PC-9 (cell line): ENCODE measurements at regions not wholly inside any gene's neighbourhood (a gene's known extent, or its start where the extent isn't known, plus 50 kb on each side); places are given as distances from the start of the nearest gene placed in this dataset.

ENCODE experiments used
- BruUV-seq: library from RNA; stranded (reverse); fragments of 400-500 nt; replicated peaks from 2 replicates; lab custom pipeline; 2021; lab: Mats Ljungman, UMichigan
- CTCF ChIA-PET: fragments of 300-600 bp; sonication (Branson Sonifier 250); formaldehyde crosslinking; loops from one replicate; lab custom pipeline; 2022; ENCODE audit warnings: antibody characterized with exemption; lab: Charles Lee
- POLR2A ChIA-PET: fragments of 300-600 bp; sonication (Branson Sonifier 250); formaldehyde crosslinking; loops from one replicate; lab custom pipeline; 2022; ENCODE audit warnings: antibody characterized with exemption; ENCODE audit not compliant: unreplicated experiment; lab: Charles Lee
- DNase-seq, 2 experiments: peaks; one replicate each; pipeline versions ENCODE4 v3.0.0 to v3.0.0-alpha.2; 2015 to 2022; ENCODE audit warnings: mixed read lengths in 1 of 2
- H2AFZ ChIP-seq: fragments of 200-600 bp; sonication (generic); 2 replicates; pipeline ENCODE4 v1.8.1; 2017; ENCODE audit warnings: antibody characterized with exemption
- H3F3A ChIP-seq: fragments of 200-600 bp; sonication (generic); 2 replicates; pipeline ENCODE4 v1.8.1; 2017; ENCODE audit warnings: antibody characterized with exemption, mild to moderate bottlenecking, low read depth; ENCODE audit not compliant: insufficient read depth
- H3K27ac ChIP-seq: fragments of 200-600 bp; sonication (generic); 2 replicates; pipeline ENCODE4 v1.6.1; 2016; ENCODE audit warnings: mixed run types
- H3K27me3 ChIP-seq: fragments of 200-600 bp; sonication (generic); 2 replicates; pipeline ENCODE4 v1.6.1; 2016; ENCODE audit warnings: low read depth, mixed run types; ENCODE audit not compliant: insufficient read depth
- H3K36me3 ChIP-seq: fragments of 200-600 bp; sonication (generic); 2 replicates; pipeline ENCODE4 v1.6.1; 2016; ENCODE audit warnings: low read depth, mixed run types
- H3K4me1 ChIP-seq: fragments of 200-600 bp; sonication (generic); replicated peaks from 2 replicates; pipeline ENCODE4 v1.6.1; 2016; ENCODE audit warnings: mixed run types; ENCODE audit not compliant: insufficient read depth
- H3K4me2 ChIP-seq: fragments of 200-600 bp; sonication (generic); 2 replicates; pipeline ENCODE4 v1.6.1; 2017; ENCODE audit warnings: mixed run types
- H3K4me3 ChIP-seq: fragments of 200-600 bp; sonication (generic); 2 replicates; pipeline ENCODE4 v1.6.1; 2016; ENCODE audit warnings: mixed run types
- H3K79me2 ChIP-seq: fragments of 200-600 bp; sonication (generic); 2 replicates; pipeline ENCODE4 v1.6.1; 2017; ENCODE audit warnings: low read depth, mixed run types
- H3K9me2 ChIP-seq: fragments of 200-600 bp; sonication (generic); 2 replicates; pipeline ENCODE4 v1.8.1; 2017; ENCODE audit warnings: mild to moderate bottlenecking; ENCODE audit not compliant: insufficient read depth
- H3K9me3 ChIP-seq: fragments of 200-600 bp; sonication (generic); 2 replicates; pipeline ENCODE4 v1.8.1; 2016; ENCODE audit warnings: low read depth; ENCODE audit not compliant: insufficient read depth
- H4K20me1 ChIP-seq: fragments of 200-600 bp; sonication (generic); 2 replicates; pipeline ENCODE4 v1.8.1; 2017; ENCODE audit not compliant: insufficient read depth
- EZH2 ChIP-seq: fragments of 200-600 bp; sonication (generic); IDR thresholded peaks from 2 replicates; pipeline ENCODE4 v1.8.0; 2017; ENCODE audit warnings: antibody characterized with exemption, low read depth
- intact Hi-C: fragments of 100-400 bp; cut with micrococcal nuclease; formaldehyde crosslinking; loops from one replicate; pipeline ENCODE4 v1.10.0; 2022; ENCODE audit not compliant: unreplicated experiment
- TF ChIP-seq, protein P1 (sequence below): fragments of 200-600 bp; sonication (generic); conservative IDR thresholded peaks from 2 replicates; pipeline ENCODE4 v1.6.1; 2017; ENCODE audit warnings: mixed run types, antibody characterized with exemption, mild to moderate bottlenecking, moderate library complexity

DNA sequence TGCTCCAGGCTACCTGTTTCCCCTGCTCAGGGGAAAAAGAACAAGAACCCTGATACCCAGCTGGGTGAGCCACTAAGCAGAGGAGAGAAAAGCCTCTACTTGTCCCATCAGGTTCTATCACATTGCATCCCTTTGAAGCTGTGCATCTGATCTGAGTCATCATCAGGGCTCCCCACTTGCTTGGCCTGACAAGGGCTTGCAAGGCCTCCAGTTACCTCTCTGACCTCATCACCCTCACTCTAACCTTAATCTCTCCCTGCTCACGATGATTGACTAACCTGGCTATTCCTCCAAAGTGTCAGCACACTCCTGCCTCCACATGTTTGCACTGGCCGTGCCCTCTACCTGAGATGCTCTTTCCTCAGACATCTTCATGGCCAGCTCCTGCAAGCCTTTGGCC lies 309.5 kb upstream of the CHD6 start:
- intact Hi-C loops, result no loop called here
- no peak overlapping the region for H2AFZ ChIP-seq
- no peaks in the 10 kb centered on the region for H3F3A ChIP-seq
- TF ChIP-seq, protein P1, sequence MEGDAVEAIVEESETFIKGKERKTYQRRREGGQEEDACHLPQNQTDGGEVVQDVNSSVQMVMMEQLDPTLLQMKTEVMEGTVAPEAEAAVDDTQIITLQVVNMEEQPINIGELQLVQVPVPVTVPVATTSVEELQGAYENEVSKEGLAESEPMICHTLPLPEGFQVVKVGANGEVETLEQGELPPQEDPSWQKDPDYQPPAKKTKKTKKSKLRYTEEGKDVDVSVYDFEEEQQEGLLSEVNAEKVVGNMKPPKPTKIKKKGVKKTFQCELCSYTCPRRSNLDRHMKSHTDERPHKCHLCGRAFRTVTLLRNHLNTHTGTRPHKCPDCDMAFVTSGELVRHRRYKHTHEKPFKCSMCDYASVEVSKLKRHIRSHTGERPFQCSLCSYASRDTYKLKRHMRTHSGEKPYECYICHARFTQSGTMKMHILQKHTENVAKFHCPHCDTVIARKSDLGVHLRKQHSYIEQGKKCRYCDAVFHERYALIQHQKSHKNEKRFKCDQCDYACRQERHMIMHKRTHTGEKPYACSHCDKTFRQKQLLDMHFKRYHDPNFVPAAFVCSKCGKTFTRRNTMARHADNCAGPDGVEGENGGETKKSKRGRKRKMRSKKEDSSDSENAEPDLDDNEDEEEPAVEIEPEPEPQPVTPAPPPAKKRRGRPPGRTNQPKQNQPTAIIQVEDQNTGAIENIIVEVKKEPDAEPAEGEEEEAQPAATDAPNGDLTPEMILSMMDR, result no peak
- TF ChIP-seq EZH2, result no peak
- no peaks in the 10 kb centered on the region for H4K20me1 ChIP-seq
- no peaks in the 10 kb centered on the region for H3K4me1 ChIP-seq
- ChIA-PET CTCF (no interaction called here), POLR2A (no interaction called here)
- H3K79me2 ChIP-seq, result no peaks in the 10 kb centered on the region
- H3K27me3 ChIP-seq, result peaks cover 13% of the 10 kb centered on the region; the same call in 1 of the 2 replicates
- no TSS peak for BruUV-seq
- no peaks in the 10 kb centered on the region for H3K9me2 ChIP-seq
- no peak overlapping the region for H3K4me3 ChIP-seq
- H3K36me3 ChIP-seq, result no peaks in the 10 kb centered on the region
- H3K9me3 ChIP-seq, result no peaks in the 10 kb centered on the region
- no peak overlapping the region for H3K27ac ChIP-seq
- no peak for DNase-seq
- H3K4me2 ChIP-seq, result no peak overlapping the region

DNA sequence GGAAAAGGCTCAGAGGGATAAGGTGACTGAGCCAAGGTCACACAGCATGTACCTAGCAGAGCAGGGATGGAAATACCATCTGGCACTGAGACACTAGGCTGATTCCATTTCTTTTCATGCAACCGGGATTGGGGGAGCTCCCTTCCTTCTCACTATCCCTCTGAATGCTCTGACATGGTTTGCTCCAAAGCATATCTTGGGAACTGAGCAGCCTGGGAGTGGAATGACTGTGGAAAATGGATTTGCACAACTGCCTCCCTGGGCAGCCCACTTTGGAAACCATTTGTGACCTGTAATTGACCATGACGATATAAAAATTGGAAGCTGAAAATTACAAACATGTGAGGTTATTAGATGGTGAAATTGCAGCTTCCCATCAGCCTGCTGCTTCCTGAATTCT lies 309.0 kb upstream of the CHD6 start:
- BruUV-seq, result no TSS peak
- ChIA-PET POLR2A (no interaction called here), CTCF (no interaction called here)

DNA sequence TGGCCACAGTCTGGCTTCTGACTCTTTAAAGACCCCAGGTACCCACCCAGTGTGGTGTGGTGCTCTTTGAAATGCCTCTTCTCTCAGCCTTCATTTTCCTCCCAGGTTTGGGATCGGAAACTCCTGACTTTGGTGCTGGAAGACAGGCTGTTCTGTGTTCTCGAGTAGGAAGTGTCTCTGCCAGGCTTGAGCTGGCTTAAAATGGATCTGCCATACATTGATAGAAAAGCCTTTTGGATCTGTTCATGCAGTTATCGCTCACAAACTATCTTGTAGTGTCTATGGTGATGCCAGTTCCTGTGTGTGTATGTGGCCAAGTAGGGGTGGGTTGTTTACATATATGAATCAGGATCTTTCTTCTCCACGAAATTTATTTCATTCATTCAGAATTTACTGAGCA lies 307.3 kb upstream of the CHD6 start:
- Histone ChIP-seq H3K79me2 (no peaks in the 10 kb centered on the region), H3K4me1 (no peaks in the 10 kb centered on the region), H2AFZ (no peak overlapping the region), H3K4me2 (no peak overlapping the region), H3K9me3 (no peaks in the 10 kb centered on the region), H3K4me3 (no peak overlapping the region), H3K27ac (no peak overlapping the region), H3K9me2 (no peaks in the 10 kb centered on the region), H4K20me1 (no peaks in the 10 kb centered on the region), H3K36me3 (no peaks in the 10 kb centered on the region), H3K27me3 (peaks cover 13% of the 10 kb centered on the region; the same call in 1 of the 2 replicates), H3F3A (no peaks in the 10 kb centered on the region)
- TF ChIP-seq EZH2, result no peak
- TF ChIP-seq, protein P1, result no peak
- peak in 1 of 2 experiments; percentile 19 for DNase-seq
- CTCF ChIA-PET, result no interaction called here
- intact Hi-C loops, result no loop called here
- BruUV-seq, result no TSS peak
- POLR2A ChIA-PET, result no interaction called here

More for the DNA sequence above, 309.0 kb upstream of the CHD6 start:
- DNase-seq, result peak in 1 of 2 experiments; percentile 22
- no peak overlapping the region for H3K4me2 ChIP-seq
- no peaks in the 10 kb centered on the region for H4K20me1 ChIP-seq
- no peak for TF ChIP-seq EZH2
- TF ChIP-seq, protein P1, result no peak
- no peaks in the 10 kb centered on the region for H3K36me3 ChIP-seq
- H3K9me3 ChIP-seq, result no peaks in the 10 kb centered on the region
- H3F3A ChIP-seq, result no peaks in the 10 kb centered on the region
- H3K79me2 ChIP-seq, result no peaks in the 10 kb centered on the region
- H3K4me1 ChIP-seq, result no peaks in the 10 kb centered on the region
- no peaks in the 10 kb centered on the region for H3K9me2 ChIP-seq
- no peak overlapping the region for H3K4me3 ChIP-seq
- intact Hi-C loops, result no loop called here
- no peak overlapping the region for H3K27ac ChIP-seq
- no peak overlapping the region for H2AFZ ChIP-seq
- H3K27me3 ChIP-seq, result peaks cover 13% of the 10 kb centered on the region; the same call in 1 of the 2 replicates
